Gastroesophageal sphincter (tissue), 4 donors: ENCODE measurements at regions not wholly inside any gene's neighbourhood (a gene's known extent, or its start where the extent isn't known, plus 50 kb on each side); places are given as distances from the start of the nearest gene placed in this dataset.

Experiments used
- ATAC-seq: fragments of 150-250 bp; one replicate; pipeline ENCODE4 v1.9.1; 2016; ENCODE audit warnings: mild to moderate bottlenecking, moderate library complexity
- H3K27ac ChIP-seq, 4 donors: fragments of 200-600 bp; sonication (generic) in 3 of 4; 1 replicate in 3 of 4; 2 replicates in 1 of 4; pipeline ENCODE4 v1.5.1; 2016 to 2019
- H3K27me3 ChIP-seq: fragments of 200-600 bp; sonication (generic); one replicate; pipeline ENCODE4 v1.5.1; 2019
- H3K36me3 ChIP-seq, 2 donors: fragments of 200-600 bp; sonication (generic); one replicate each; pipeline ENCODE4 v1.5.1; 2019; ENCODE audit warnings: control low read depth in 1 of 2
- H3K4me1 ChIP-seq, 3 donors: fragments of 200-600 bp; sonication (generic); 1 replicate in 2 of 3; 2 replicates in 1 of 3; pipeline ENCODE4 v1.5.1; 2016 to 2019; ENCODE audit warnings: control low read depth in 2 of 3
- H3K4me3 ChIP-seq, 2 donors: fragments of 200-600 bp; sonication (generic); one replicate each; pipeline ENCODE4 v1.5.1; 2019; ENCODE audit warnings: mild to moderate bottlenecking in 1 of 2, moderate library complexity in 1 of 2
- H3K9me3 ChIP-seq, 3 donors: fragments of 200-600 bp; sonication (generic); one replicate each; pipeline ENCODE4 v1.5.1; 2017 to 2019; ENCODE audit warnings: control low read depth in 2 of 3
- CTCF ChIP-seq, 4 experiments: fragments of 200-600 bp in 2 of 4; fragments of 450-650 bp in 2 of 4; sonication (generic) in 1 of 4; IDR thresholded peaks; one replicate each; pipeline ENCODE4 v1.5.1; 2017 to 2019; ENCODE audit warnings: antibody characterized with exemption in 4 of 4, mild to moderate bottlenecking in 2 of 4, moderate library complexity in 2 of 4
- EP300 ChIP-seq: sonication (generic); formaldehyde crosslinking; IDR thresholded peaks from one replicate; pipeline ENCODE4 v1.6.1; 2017; ENCODE audit warnings: antibody characterized with exemption, mild to moderate bottlenecking
- POLR2A ChIP-seq, 2 donors: fragments of 450-650 bp; IDR thresholded peaks; one replicate each; pipeline ENCODE4 v1.6.1; 2017; ENCODE audit warnings: antibody characterized with exemption in 2 of 2, mild to moderate bottlenecking in 2 of 2, moderate library complexity in 1 of 2
- POLR2AphosphoS5 ChIP-seq: sonication (generic); formaldehyde crosslinking; IDR thresholded peaks from one replicate; pipeline ENCODE4 v1.6.1; 2017; ENCODE audit warnings: antibody characterized with exemption
- WGBS, 2 donors: methylation state at CpG; one replicate each; pipeline ENCODE4 v1.1.5; 2018; ENCODE audit warnings: low coverage in 1 of 2; 5-methylcytosine and 5-hydroxymethylcytosine counted together

- ATAC-seq = peak; percentile 78
- H3K27me3 ChIP-seq = no peaks in the 10 kb centered on the region
- H3K4me3 ChIP-seq = no peak overlapping the region
- H3K9me3 ChIP-seq = no peaks in the 10 kb centered on the region
- peak overlapping the region in 3 of 4 donors; percentile 80 to 85 (median 80) for H3K27ac ChIP-seq
- TF ChIP-seq CTCF (IDR thresholded peaks at IDR 0.05) (no peak), EP300 (no peak), POLR2AphosphoS5 (peak; percentile 84), POLR2A (IDR thresholded peaks at IDR 0.05) (no peak)
- H3K4me1 ChIP-seq = peaks cover 0 to 47% (median 26%) of the 10 kb centered on the region in 3 donors
- H3K36me3 ChIP-seq = no peaks in the 10 kb centered on the region
- WGBS, 2 donors = 14 to 43% methylated on average over 1 to 10 of the region's 22 CpGs
These were observed 61.2 kb upstream of the GPC1 start for GRCh38 chr2:240374085-240374907.

- H3K4me3 ChIP-seq = no peak overlapping the region
- TF ChIP-seq EP300 (no peak), POLR2AphosphoS5 (no peak), CTCF (IDR thresholded peaks at IDR 0.05) (no peak), POLR2A (IDR thresholded peaks at IDR 0.05) (no peak)
- no peak for ATAC-seq
- H3K9me3 ChIP-seq = peaks cover 0 to 3% (median 0%) of the 10 kb centered on the region in 3 donors
- peaks cover 0 to 39% (median 17%) of the 10 kb centered on the region in 3 donors for H3K4me1 ChIP-seq
- peak overlapping the region in 3 of 4 donors; percentile 80 to 85 (median 80) for H3K27ac ChIP-seq
- WGBS, 2 donors = 89 to 96% methylated on average over 10 to 20 of the region's 28 CpGs
- no peaks in the 10 kb centered on the region for H3K27me3 ChIP-seq
- H3K36me3 ChIP-seq = no peaks in the 10 kb centered on the region
These were observed 60.3 kb upstream of the GPC1 start for GRCh38 chr2:240375024-240375645.

- Histone ChIP-seq H3K9me3 (peaks cover 0 to 11% (median 0%) of the 10 kb centered on the region in 3 donors), H3K27ac (no peak overlapping the region), H3K36me3 (no peaks in the 10 kb centered on the region), H3K4me3 (no peak overlapping the region), H3K4me1 (peaks cover 0 to 26% (median 14%) of the 10 kb centered on the region in 3 donors), H3K27me3 (no peaks in the 10 kb centered on the region)
- no peak for ATAC-seq
- no peak for TF ChIP-seq CTCF (IDR thresholded peaks at IDR 0.05)
- no peak for TF ChIP-seq EP300
- TF ChIP-seq POLR2A (IDR thresholded peaks at IDR 0.05) = no peak
- no peak for TF ChIP-seq POLR2AphosphoS5
- no CpG with 5 or more reads among the region's 12 CpGs for WGBS, 2 donors
These were observed 58.7 kb upstream of the GPC1 start for GRCh38 chr2:240376739-240377138.

- WGBS, 2 donors = 84 to 87% methylated on average over 9 of the region's 10 CpGs
- no peak for ATAC-seq
These were observed 58.1 kb upstream of the GPC1 start for GRCh38 chr2:240377366-240377765.

More at GRCh38 chr2:240377366-240377765, 58.1 kb upstream of the GPC1 start:
- Histone ChIP-seq H3K27ac (no peak overlapping the region), H3K36me3 (no peaks in the 10 kb centered on the region), H3K9me3 (peaks cover 0 to 11% (median 0%) of the 10 kb centered on the region in 3 donors), H3K4me3 (no peak overlapping the region), H3K4me1 (peaks cover 0 to 25% (median 14%) of the 10 kb centered on the region in 3 donors), H3K27me3 (no peaks in the 10 kb centered on the region)
- TF ChIP-seq CTCF (IDR thresholded peaks at IDR 0.05) (no peak), POLR2A (IDR thresholded peaks at IDR 0.05) (no peak), EP300 (no peak), POLR2AphosphoS5 (no peak)
